Thyroid gland (tissue), 4 donors: ENCODE measurements at regions not wholly inside any gene's neighbourhood (a gene's known extent, or its start where the extent isn't known, plus 50 kb on each side); places are given as distances from the start of the nearest gene placed in this dataset.

ENCODE experiments used
- DNase-seq, 2 donors: peaks; one replicate each; pipeline ENCODE4 v3.0.0-alpha.2; 2019
- H3K27ac ChIP-seq, 3 donors: fragments of 200-600 bp; sonication (generic); 1 replicate in 2 of 3; 2 replicates in 1 of 3; pipeline ENCODE4 v1.5.1; 2016 to 2019; ENCODE audit warnings: mild to moderate bottlenecking in 1 of 3, moderate library complexity in 1 of 3
- H3K27me3 ChIP-seq: fragments of 200-600 bp; sonication (generic); one replicate; pipeline ENCODE4 v1.5.1; 2019
- H3K36me3 ChIP-seq, 2 donors: fragments of 200-600 bp; sonication (generic); one replicate each; pipeline ENCODE4 v1.5.1; 2016 to 2019
- H3K4me1 ChIP-seq, 2 donors: fragments of 200-600 bp; sonication (generic); one replicate each; pipeline ENCODE4 v1.5.1; 2017 to 2019
- H3K4me3 ChIP-seq, 3 donors: fragments of 200-600 bp; sonication (generic); replicated peaks in 1 of 3; 1 replicate in 2 of 3; 2 replicates in 1 of 3; pipeline ENCODE4 v1.5.1; 2016; ENCODE audit warnings: mild to moderate bottlenecking in 1 of 3
- H3K9me3 ChIP-seq: fragments of 200-600 bp; sonication (generic); one replicate; pipeline ENCODE4 v1.5.1; 2017
- CTCF ChIP-seq, 6 experiments: fragments of 200-600 bp in 3 of 6; fragments of 450-650 bp in 3 of 6; sonication (generic) in 3 of 6; IDR thresholded peaks; one replicate each; pipeline ENCODE4 v1.5.1; 2016 to 2019; ENCODE audit warnings: antibody characterized with exemption in 6 of 6, mild to moderate bottlenecking in 2 of 6, inconsistent platforms in 1 of 6, moderate library complexity in 1 of 6
- POLR2A ChIP-seq, 2 donors: fragments of 450-650 bp; IDR thresholded peaks; one replicate each; pipeline ENCODE4 v1.6.1; 2017; ENCODE audit warnings: antibody characterized with exemption in 2 of 2, mild to moderate bottlenecking in 2 of 2, moderate library complexity in 1 of 2
- WGBS, 2 donors: methylation state at CpG; one replicate each; pipeline ENCODE4 v1.1.5; 2017; 5-methylcytosine and 5-hydroxymethylcytosine counted together
- intact Hi-C: fragments of 100-400 bp; cut with DNase I; formaldehyde crosslinking; loops from one replicate; pipeline ENCODE4 v1.15.1; 2023

- Histone ChIP-seq H3K9me3 (no peaks in the 10 kb centered on the region), H3K4me1 (no peaks in the 10 kb centered on the region), H3K36me3 (no peaks in the 10 kb centered on the region), H3K27ac (no peak overlapping the region), H3K27me3 (no peaks in the 10 kb centered on the region), H3K4me3 (no peak overlapping the region)
- no peak for DNase-seq
- intact Hi-C loops = no loop called here
- 73 to 80% methylated on average over 1 of the region's 1 CpG for WGBS, 2 donors
- TF ChIP-seq POLR2A (IDR thresholded peaks at IDR 0.05) = no peak
- no peak for TF ChIP-seq CTCF (IDR thresholded peaks at IDR 0.05)
Measured at GRCh38 chrX:125404667-125405160, 85.0 kb downstream of the TEX13C start.

- Histone ChIP-seq H3K27me3 (no peaks in the 10 kb centered on the region), H3K4me1 (no peaks in the 10 kb centered on the region), H3K4me3 (no peak overlapping the region), H3K36me3 (no peaks in the 10 kb centered on the region), H3K27ac (no peak overlapping the region), H3K9me3 (no peaks in the 10 kb centered on the region)
- 97 to 100% methylated on average over 2 of the region's 2 CpGs for WGBS, 2 donors
- no peak for DNase-seq
- intact Hi-C loops = no loop called here
- TF ChIP-seq POLR2A (IDR thresholded peaks at IDR 0.05) = no peak
- TF ChIP-seq CTCF (IDR thresholded peaks at IDR 0.05) = no peak
Measured at GRCh38 chrX:125405339-125405738, 85.7 kb downstream of the TEX13C start.

- Histone ChIP-seq H3K4me1 (no peaks in the 10 kb centered on the region), H3K27me3 (no peaks in the 10 kb centered on the region), H3K36me3 (no peaks in the 10 kb centered on the region), H3K27ac (no peak overlapping the region), H3K4me3 (no peak overlapping the region), H3K9me3 (no peaks in the 10 kb centered on the region)
- TF ChIP-seq POLR2A (IDR thresholded peaks at IDR 0.05) = no peak
- TF ChIP-seq CTCF (IDR thresholded peaks at IDR 0.05) = no peak
- no peak for DNase-seq
- 67 to 76% methylated on average over 1 of the region's 1 CpG for WGBS, 2 donors
- intact Hi-C loops = no loop called here
Measured at GRCh38 chrX:125407314-125407713, 87.6 kb downstream of the TEX13C start.

- H3K27ac ChIP-seq = no peak overlapping the region
- H3K27me3 ChIP-seq = no peaks in the 10 kb centered on the region
- no peak overlapping the region for H3K4me3 ChIP-seq
- TF ChIP-seq CTCF (IDR thresholded peaks at IDR 0.05) (no peak), POLR2A (IDR thresholded peaks at IDR 0.05) (no peak)
- no peak for DNase-seq
- no peaks in the 10 kb centered on the region for H3K9me3 ChIP-seq
- intact Hi-C loops = no loop called here
- 89 to 91% methylated on average over 4 of the region's 4 CpGs for WGBS, 2 donors
- H3K36me3 ChIP-seq = no peaks in the 10 kb centered on the region
- H3K4me1 ChIP-seq = no peaks in the 10 kb centered on the region
Measured at GRCh38 chrX:125420809-125421208, 101.1 kb downstream of the TEX13C start.

- no peaks in the 10 kb centered on the region for H3K4me1 ChIP-seq
- 91 to 94% methylated on average over 3 of the region's 3 CpGs for WGBS, 2 donors
- no peak overlapping the region for H3K27ac ChIP-seq
- H3K4me3 ChIP-seq = no peak overlapping the region
- no peak for DNase-seq
- TF ChIP-seq CTCF (IDR thresholded peaks at IDR 0.05) (no peak), POLR2A (IDR thresholded peaks at IDR 0.05) (no peak)
- H3K9me3 ChIP-seq = no peaks in the 10 kb centered on the region
- H3K27me3 ChIP-seq = no peaks in the 10 kb centered on the region
- no peaks in the 10 kb centered on the region for H3K36me3 ChIP-seq
- intact Hi-C loops = no loop called here
Measured at GRCh38 chrX:125422986-125423385, 103.3 kb downstream of the TEX13C start.
